HCT116 (cell line): ENCODE measurements at regions not wholly inside any gene's neighbourhood (a gene's known extent, or its start where the extent isn't known, plus 50 kb on each side); places are given as distances from the start of the nearest gene placed in this dataset.

Source experiments
- ATAC-seq: fragments of 200-7000 bp; cut with Tn5 transposase; 2 replicates; pipeline ENCODE4 v1.9.1; 2020; ENCODE audit warnings: mild to moderate bottlenecking, moderate library complexity
- BruUV-seq: library from RNA; stranded (reverse); fragments of 400-500 nt; replicated peaks from 2 replicates; lab custom pipeline; 2021; lab: Mats Ljungman, UMichigan
- CTCF ChIA-PET: fragments of 300-600 bp; sonication (Branson Sonifier 250); formaldehyde crosslinking; loops from one replicate; lab custom pipeline; 2021; ENCODE audit warnings: antibody characterized with exemption; lab: Charles Lee
- POLR2A ChIA-PET: fragments of 300-600, 350-600 bp; sonication (Branson Sonifier 250); formaldehyde crosslinking; loops from one replicate; lab custom pipeline; 2021; ENCODE audit warnings: antibody characterized with exemption; lab: Charles Lee
- RAD21 ChIA-PET, 2 experiments: fragments of 300-600 bp; sonication (Branson Sonifier 250); formaldehyde crosslinking; loops; one replicate each; lab custom pipeline; 2023; ENCODE audit warnings: low total read pairs in 2 of 2; ENCODE audit not compliant: uncharacterized antibody in 2 of 2, unreplicated experiment in 2 of 2, low non-redundant PET in 1 of 2; lab: Charles Lee
- DNase-seq: peaks from one replicate; pipeline ENCODE4 v3.0.0-alpha.2; 2010; ENCODE audit warnings: low read depth, low spot score
- H2AFZ ChIP-seq: fragments of 200-600 bp; shearing (Covaris generic), sonication (generic); 2 replicates; pipeline ENCODE4 v1.6.1; 2017; ENCODE audit warnings: low read depth, mixed run types, mixed read lengths, antibody characterized with exemption, low read length; ENCODE audit not compliant: poor library complexity, severe bottlenecking
- H3K27ac ChIP-seq: 2 replicates; pipeline ENCODE4 v1.5.1; 2012; ENCODE audit warnings: low read depth, low read length
- H3K27me3 ChIP-seq: fragments of 200-600 bp; sonication (generic); 2 replicates; pipeline ENCODE4 v1.6.1; 2016; ENCODE audit warnings: mixed run types, low read length, mixed read lengths; ENCODE audit not compliant: insufficient read depth
- H3K36me3 ChIP-seq, 2 experiments: fragments of 200-500 bp in 1 of 2; fragments of 200-600 bp in 1 of 2; sonication (Bioruptor generic) in 1 of 2; sonication (generic) in 1 of 2; 2 replicates each; pipeline versions ENCODE4 v1.5.1 to v1.6.1; 2014 to 2016; ENCODE audit warnings: low read length in 2 of 2, inconsistent platforms in 1 of 2, mixed read lengths in 1 of 2, mixed run types in 1 of 2; ENCODE audit not compliant: insufficient read depth in 2 of 2, control insufficient read depth in 1 of 2
- H3K4me1 ChIP-seq, 2 experiments: fragments of 200-600 bp in 1 of 2; sonication (generic) in 1 of 2; 2 replicates each; pipeline versions ENCODE4 v1.5.1 to v1.6.1; 2012 to 2017; ENCODE audit warnings: low read length in 2 of 2, inconsistent platforms in 1 of 2, mild to moderate bottlenecking in 1 of 2, mixed read lengths in 1 of 2, mixed run types in 1 of 2, moderate library complexity in 1 of 2; ENCODE audit not compliant: insufficient read depth in 2 of 2, control insufficient read depth in 1 of 2
- H3K4me2 ChIP-seq: fragments of 200-600 bp; sonication (generic); 2 replicates; pipeline ENCODE4 v1.6.1; 2017; ENCODE audit warnings: mixed run types, low read length, mixed read lengths
- H3K4me3 ChIP-seq, 2 experiments: fragments of 200-600 bp in 1 of 2; sonication (generic) in 1 of 2; replicated peaks in 1 of 2; 2 replicates each; pipeline ENCODE4 v1.5.1; 2011 to 2016; ENCODE audit warnings: low read length in 2 of 2, control low read depth in 1 of 2, low read depth in 1 of 2, mild to moderate bottlenecking in 1 of 2, mixed read lengths in 1 of 2, mixed run types in 1 of 2
- H3K79me2 ChIP-seq: fragments of 200-600 bp; sonication (generic); 2 replicates; pipeline ENCODE4 v1.6.1; 2017; ENCODE audit warnings: mild to moderate bottlenecking, mixed run types, low read length, moderate library complexity, mixed read lengths; ENCODE audit not compliant: insufficient read depth
- H3K9ac ChIP-seq: fragments of 200-600 bp; sonication (generic); 2 replicates; pipeline ENCODE4 v1.6.1; 2016; ENCODE audit warnings: low read length, mixed read lengths
- H3K9me2 ChIP-seq: fragments of 200-600 bp; sonication (generic), shearing (Covaris generic); 2 replicates; pipeline ENCODE4 v1.6.1; 2017; ENCODE audit warnings: mixed run types, mild to moderate bottlenecking, moderate library complexity; ENCODE audit not compliant: insufficient read depth
- H3K9me3 ChIP-seq, 2 experiments: fragments of 200-500 bp in 1 of 2; fragments of 200-600 bp in 1 of 2; sonication (Bioruptor generic) in 1 of 2; sonication (generic) in 1 of 2; 2 replicates each; pipeline ENCODE4 v1.6.1; 2014 to 2017; ENCODE audit warnings: low read length in 2 of 2, mixed read lengths in 2 of 2, inconsistent platforms in 1 of 2, low read depth in 1 of 2, mild to moderate bottlenecking in 1 of 2, mixed run types in 1 of 2, moderate library complexity in 1 of 2; ENCODE audit not compliant: control insufficient read depth in 1 of 2, insufficient read depth in 1 of 2
- H4K20me1 ChIP-seq: fragments of 200-600 bp; sonication (generic), shearing (Covaris generic); 2 replicates; pipeline ENCODE4 v1.6.1; 2017; ENCODE audit warnings: mixed run types, mild to moderate bottlenecking, moderate library complexity; ENCODE audit not compliant: insufficient read depth
- FOSL1 ChIP-seq: IDR thresholded peaks from 2 replicates; pipeline ENCODE4 v1.6.1; 2012; ENCODE audit warnings: low read depth
- SP1 ChIP-seq: IDR thresholded peaks from 2 replicates; pipeline ENCODE4 v1.6.1; 2012; ENCODE audit warnings: low read depth
- YY1 ChIP-seq: IDR thresholded peaks from 2 replicates; pipeline ENCODE4 v1.6.1; 2011; ENCODE audit warnings: low read length, low read depth, moderate library complexity, mild to moderate bottlenecking; ENCODE audit not compliant: insufficient replicate concordance; ENCODE audit errors: extremely low read depth
- intact Hi-C: fragments of 100-400 bp; cut with micrococcal nuclease; formaldehyde crosslinking; loops from 2 replicates; pipeline ENCODE4 v1.10.0; 2022

- Histone ChIP-seq H3K4me3 (no peak overlapping the region), H3K79me2 (no peaks in the 10 kb centered on the region), H3K9me3 (no peaks in the 10 kb centered on the region), H3K9me2 (no peaks in the 10 kb centered on the region), H3K9ac (no peak overlapping the region), H2AFZ (peak overlapping the region; percentile 46), H3K4me2 (peak overlapping the region; percentile 38; the same call in 1 of the 2 replicates), H3K4me1 (peaks cover 0 to 9% of the 10 kb centered on the region in 2 experiments; a peak in 2 of 4 replicates), H4K20me1 (no peaks in the 10 kb centered on the region), H3K27me3 (no peaks in the 10 kb centered on the region), H3K27ac (no peak overlapping the region), H3K36me3 (no peaks in the 10 kb centered on the region)
- DNase-seq: no peak
- intact Hi-C loops: no loop called here
- TF ChIP-seq YY1 (no peak), FOSL1 (peak; percentile 12; the same call in 1 of the 2 replicates)
- RAD21 ChIA-PET: no interaction called here
- CTCF ChIA-PET: no interaction called here
- no TSS peak for BruUV-seq
- POLR2A ChIA-PET: no interaction called here
- peak; percentile 82 for ATAC-seq
Observed at GRCh38 chr5:167678481-167678880, 613.0 kb upstream of the WWC1 start.

GRCh38 chr5:167684251-167684650 lies 607.2 kb upstream of the WWC1 start:
- POLR2A ChIA-PET: no interaction called here
- no peak overlapping the region for H3K9ac ChIP-seq
- H3K27ac ChIP-seq: no peak overlapping the region
- no peaks in the 10 kb centered on the region for H3K79me2 ChIP-seq
- no peaks in the 10 kb centered on the region for H3K27me3 ChIP-seq
- no peak for TF ChIP-seq SP1
- 0 out of 2 replicates have a peak, but pooled peaks have one; percentile 17 for TF ChIP-seq FOSL1
- H2AFZ ChIP-seq: no peak overlapping the region
- CTCF ChIA-PET: no interaction called here
- H3K36me3 ChIP-seq: no peaks in the 10 kb centered on the region
- no peak for ATAC-seq
- no peaks in the 10 kb centered on the region for H3K9me3 ChIP-seq
- RAD21 ChIA-PET: no interaction called here
- 0 out of 4 replicates have a peak, but pooled peaks cover 0 to 6% of the 10 kb centered on the region in 2 experiments for H3K4me1 ChIP-seq
- H3K4me3 ChIP-seq: no peak overlapping the region
- BruUV-seq: no TSS peak
- H3K4me2 ChIP-seq: 0 out of 2 replicates have a peak overlapping the region, but pooled peaks have one; percentile 4
- no peaks in the 10 kb centered on the region for H3K9me2 ChIP-seq
- intact Hi-C loops: no loop called here
- DNase-seq: no peak
- H4K20me1 ChIP-seq: no peaks in the 10 kb centered on the region
